HG03175 (cell line): ENCODE measurements at regions not wholly inside any gene's neighbourhood (a gene's known extent, or its start where the extent isn't known, plus 50 kb on each side); places are given as distances from the start of the nearest gene placed in this dataset.

ENCODE experiments used
- ATAC-seq: cut with Tn5 transposase; IDR thresholded peaks from one replicate; pipeline ENCODE4 v1.9.1; 2021; ENCODE audit warnings: mild to moderate bottlenecking, moderate library complexity; ENCODE audit not compliant: unreplicated experiment

DNA sequence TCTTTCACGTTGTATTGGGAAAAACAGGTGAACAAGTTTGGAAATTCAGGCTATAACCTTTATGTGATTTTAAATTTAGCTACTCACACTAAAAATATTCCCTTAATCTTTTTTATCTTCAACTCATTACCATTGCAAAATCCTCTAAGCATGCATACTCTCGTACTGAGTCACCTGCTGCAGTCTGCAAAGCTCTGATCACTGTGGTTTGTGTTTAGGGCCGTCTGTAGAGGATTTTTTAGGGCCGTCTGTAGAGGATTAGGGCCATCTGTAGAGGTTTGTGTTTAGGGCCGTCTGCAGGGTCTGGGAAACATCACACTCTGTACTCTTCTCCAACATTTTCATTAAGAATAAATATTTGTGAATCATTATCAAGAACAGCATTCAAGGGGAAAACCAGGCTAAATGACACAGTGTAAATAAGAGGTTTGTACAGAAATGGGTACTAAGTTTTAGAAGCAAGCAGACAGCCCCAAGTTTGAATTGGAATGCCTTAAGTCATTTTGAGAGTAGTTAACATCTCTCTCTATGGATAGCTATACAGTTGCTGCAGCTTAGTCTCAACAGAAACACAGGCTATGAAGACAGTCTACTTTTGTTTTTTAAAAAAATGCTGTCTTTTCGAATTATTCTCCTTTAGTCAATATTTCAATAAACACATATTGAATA, 155.0 kb upstream of the TSLP start:
- no peak for ATAC-seq

DNA sequence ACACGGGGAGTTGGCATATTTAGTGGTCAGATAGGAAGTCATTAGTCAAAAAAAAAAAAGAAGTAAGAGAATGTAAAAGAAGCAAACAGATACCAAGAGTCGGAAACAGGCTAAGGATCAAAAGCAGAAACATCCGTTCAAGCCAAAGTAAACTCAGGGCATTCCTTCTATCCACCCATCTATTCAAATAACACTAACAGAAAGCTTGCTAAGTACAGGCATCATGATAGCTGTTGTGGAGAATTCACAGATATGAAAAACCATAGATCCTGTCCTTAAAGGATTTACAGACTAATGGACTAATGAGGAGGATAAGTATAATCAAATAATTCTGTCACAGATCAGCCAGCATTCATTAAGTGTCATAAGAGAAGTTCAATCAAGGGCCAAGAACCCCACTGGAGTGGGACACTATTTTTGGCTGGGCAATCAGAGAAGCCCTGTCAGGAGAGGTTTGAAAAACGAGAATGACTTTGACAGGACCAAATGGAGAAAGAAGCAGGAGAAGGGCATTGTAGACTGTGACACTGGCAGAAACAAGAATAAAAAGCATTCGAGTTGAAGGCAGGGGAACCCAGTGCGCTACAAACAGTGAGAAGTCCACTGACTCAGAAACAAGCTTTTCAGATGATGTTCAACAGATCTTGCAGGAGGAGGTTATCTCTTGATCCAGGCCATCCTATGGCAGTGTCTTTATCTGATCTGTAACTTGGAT, 154.2 kb upstream of the TSLP start:
- no peak for ATAC-seq

DNA sequence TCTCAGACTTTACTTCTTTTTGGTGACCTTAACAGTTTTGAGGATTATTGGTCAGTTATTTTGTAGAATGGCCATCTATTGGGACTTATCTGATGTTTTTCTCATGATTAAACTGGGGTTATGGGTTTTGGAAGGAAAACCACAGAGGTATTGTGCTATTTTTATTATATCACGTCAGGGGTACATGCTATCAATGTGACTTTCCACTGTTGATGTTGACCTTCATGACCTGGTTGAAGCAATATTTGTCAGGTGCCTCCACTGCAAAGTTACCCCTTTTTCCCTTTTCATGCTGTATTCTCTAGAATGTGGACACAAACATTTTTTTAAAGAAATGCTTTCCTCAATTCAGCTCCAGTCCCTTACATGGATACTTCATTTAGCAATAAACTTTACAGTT, 152.8 kb upstream of the TSLP start:
- no peak for ATAC-seq

- no peak for ATAC-seq
These were observed 147.5 kb upstream of the TSLP start for GRCh38 chr5:110923971-110924370.

GRCh38 chr5:110925398-110925797, 146.1 kb upstream of the TSLP start:
- no peak for ATAC-seq

DNA sequence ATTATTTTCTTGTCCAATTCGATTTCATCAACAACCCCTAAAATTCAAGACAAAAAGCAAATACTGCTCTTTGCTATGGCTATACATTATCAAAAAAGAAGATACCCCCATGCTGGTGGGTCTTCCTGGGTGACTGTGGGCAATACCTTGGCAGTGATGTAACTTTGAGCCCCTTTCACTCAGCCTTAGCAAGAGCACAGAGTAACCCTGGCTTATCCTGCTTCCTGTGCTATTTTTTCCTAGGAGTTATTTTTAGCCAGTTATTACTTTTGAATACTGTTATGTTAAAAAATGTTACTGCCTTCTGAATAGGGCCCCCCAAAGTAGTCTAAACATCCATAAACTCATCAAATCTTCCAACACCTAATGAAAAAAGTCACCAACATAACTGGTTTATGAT, 145.6 kb upstream of the TSLP start:
- ATAC-seq: no peak

DNA sequence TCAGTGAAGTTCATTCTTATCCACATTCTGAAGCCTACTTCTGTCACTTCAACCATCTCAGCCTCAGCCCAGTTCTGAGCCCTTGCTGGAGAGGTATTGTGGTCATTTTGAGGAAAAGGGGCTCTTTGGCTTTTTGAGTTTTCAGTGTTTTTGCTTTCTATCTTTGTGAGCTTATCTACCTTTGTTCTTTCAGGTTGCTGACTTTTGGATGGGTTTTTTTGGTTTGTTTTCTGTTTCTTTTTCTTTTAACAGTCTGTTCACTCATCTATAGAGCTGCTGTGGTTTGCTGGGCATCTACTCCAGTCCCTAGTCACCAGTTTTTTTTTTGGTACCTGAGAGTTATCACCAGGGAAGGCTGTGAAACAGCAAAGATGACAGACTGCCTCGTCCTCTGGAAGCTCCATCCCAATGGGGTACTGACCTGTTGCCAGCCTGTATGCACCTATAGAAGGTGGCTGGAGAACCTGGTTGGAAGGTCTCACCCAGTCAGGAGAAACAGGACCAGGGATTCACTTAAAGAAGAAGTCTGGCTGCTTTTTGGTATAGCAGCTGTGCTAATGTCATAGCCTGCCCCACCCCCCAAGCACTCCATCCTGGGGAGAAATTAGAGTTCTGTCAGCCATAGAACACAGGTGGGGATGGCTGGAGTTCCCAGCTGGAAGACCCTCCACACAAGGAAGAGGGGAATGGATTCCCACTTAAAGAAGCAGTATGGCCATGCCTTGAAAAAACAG, 138.6 kb upstream of the TSLP start:
- ATAC-seq: no peak

- no peak for ATAC-seq
These were observed 131.4 kb upstream of the TSLP start for GRCh38 chr5:110940136-110940535.

DNA sequence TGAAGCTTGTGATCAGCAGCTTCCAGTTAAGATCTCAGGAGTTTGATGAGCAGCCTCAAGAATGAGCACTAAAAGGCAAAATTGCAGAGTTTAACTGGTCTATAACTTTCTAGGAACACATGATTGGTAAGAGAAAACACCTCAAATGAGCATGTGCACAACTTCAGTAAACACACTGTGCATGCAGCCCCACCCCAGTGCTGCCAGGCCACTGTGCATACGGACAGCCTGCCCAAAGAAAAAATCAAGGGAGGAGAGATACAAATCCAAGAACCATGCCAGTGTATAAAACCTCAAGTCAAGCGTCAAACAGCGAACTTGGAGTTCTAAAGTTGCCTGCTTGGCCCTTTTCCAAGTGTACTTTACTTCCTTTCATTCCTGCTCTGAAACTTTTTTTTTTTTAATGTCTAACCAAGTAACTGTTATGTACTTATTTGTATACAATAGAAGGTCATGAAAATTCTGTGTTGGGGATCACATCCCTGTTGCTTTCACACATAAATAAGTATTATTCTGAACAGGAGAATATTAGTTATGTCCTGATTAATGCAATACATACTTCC, 125.6 kb upstream of the TSLP start:
- ATAC-seq: no peak

- no peak for ATAC-seq
These were observed 120.1 kb upstream of the TSLP start for GRCh38 chr5:110951373-110951791.

GRCh38 chr5:110956280-110956912, 115.1 kb upstream of the TSLP start:
- no peak for ATAC-seq

- no peak for ATAC-seq
These were observed 114.3 kb upstream of the TSLP start for GRCh38 chr5:110956913-110957813.

GRCh38 chr5:110957934-110958333, 113.6 kb upstream of the TSLP start:
- ATAC-seq: no peak

DNA sequence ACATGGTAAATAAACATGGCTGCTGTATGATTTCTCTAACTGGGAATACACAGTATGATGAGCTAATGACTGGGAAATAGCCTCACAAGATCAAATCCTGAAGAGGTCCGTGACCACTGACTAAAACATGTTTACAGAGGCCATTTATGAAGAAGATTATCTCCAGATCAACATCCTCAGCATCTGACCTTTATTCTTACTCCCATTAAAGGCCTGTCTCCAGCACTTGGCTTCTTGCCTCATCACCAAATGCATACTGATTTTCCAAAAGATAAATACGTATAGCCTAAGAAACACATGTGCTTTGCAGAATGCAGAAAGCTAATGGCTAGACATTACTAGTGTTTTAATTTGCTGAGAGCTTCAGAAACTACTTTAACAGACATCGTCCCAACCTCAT, 108.0 kb upstream of the TSLP start:
- no peak for ATAC-seq

- no peak for ATAC-seq
These were observed 105.5 kb upstream of the TSLP start for GRCh38 chr5:110965773-110966581.

- no peak for ATAC-seq
These were observed 103.1 kb upstream of the TSLP start for GRCh38 chr5:110968246-110969005.

GRCh38 chr5:110969502-110969901, 102.0 kb upstream of the TSLP start:
- ATAC-seq: no peak

DNA sequence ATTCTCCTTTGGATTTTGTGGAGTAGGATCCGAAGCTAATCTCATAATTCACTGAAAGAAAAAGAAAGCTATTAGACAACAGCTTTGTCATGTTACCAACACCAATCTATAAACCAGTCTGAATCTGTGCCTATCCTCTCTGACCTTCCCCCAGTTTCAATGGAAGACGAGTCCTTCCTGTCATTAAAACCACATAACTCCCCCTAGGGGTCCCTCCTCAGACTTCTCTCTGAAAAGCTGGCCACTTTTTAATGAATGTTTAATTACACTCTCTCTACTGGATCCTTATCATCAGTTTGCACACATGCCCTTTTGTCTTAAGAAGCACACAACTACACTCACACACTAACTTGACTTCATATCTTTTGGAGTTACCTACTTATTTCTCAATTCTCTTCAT, 98.0 kb upstream of the TSLP start:
- ATAC-seq: no peak

DNA sequence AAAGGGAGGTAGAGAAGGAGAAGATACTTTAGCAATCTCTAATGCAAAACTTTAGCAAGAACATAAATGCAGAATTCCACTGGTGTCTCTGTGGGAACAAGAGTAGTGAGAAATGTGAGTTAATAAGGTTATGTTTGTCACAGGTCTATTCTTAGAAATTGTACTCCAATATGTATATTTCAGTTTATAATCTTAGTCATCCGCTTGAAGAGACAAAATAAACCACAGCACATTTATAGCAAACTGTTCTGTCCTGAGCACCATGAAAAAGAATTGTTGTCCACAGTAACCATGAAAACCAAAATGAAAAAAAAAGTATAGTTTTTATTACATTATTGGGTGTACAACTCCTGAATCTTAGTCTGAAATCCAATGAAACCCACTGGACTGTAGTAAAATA, 93.6 kb upstream of the TSLP start:
- ATAC-seq: no peak
